Kidney tubule cell (primary cell): ENCODE measurements at regions not wholly inside any gene's neighbourhood (a gene's known extent, or its start where the extent isn't known, plus 50 kb on each side); places are given as distances from the start of the nearest gene placed in this dataset.
"Not testable (repeated sequence)": the region's sequence is repeated elsewhere in the genome, so short reads cannot be mapped to it uniquely, and the experiment has no call there.

Experiments
- DNase-seq: peaks from one replicate; pipeline ENCODE4 v3.0.0-alpha.2; 2018; ENCODE audit warnings: low spot score

DNA sequence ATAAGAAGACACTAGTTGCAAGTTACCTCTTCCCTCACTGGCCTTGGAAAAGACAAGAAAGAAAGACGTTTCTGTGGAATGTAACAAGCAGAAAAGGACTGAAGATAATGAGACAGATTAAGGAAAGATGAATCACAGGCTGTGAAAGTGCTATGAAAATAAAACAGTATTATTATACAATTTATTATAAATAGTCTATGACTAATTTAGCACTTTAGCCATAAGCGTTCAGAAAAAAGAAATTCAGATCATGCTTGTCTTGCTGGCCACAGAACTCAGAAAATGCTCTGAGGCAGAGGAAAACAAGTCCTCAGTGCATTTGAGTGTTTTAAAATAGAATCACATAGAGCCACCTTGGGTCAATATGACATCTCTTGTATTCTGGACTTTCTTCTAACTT, 174.8 kb upstream of the NBPF9 start:
- DNase-seq = not testable (repeated sequence)

DNA sequence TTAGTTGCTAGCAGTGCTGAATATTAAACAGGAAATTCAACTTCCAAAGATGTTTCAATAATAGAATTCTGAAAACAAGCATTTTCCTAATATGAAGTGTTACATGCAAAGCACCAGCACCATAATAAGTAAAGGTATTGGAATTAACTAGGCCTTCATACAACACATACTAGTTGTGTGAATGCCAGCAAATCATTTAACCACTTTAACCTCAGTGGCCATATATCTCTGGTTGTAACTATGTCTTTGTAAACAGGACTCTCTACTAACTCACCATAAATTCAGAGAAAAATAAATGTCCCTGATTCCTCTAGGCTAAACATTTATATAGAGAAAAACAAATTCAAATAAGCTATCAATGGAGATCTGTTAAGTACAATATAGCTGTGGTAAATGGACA, 175.7 kb upstream of the NBPF9 start:
- not testable (repeated sequence) for DNase-seq

GRCh38 chr1:149279512-149279911, 176.2 kb upstream of the NBPF9 start:
- not testable (repeated sequence) for DNase-seq

GRCh38 chr1:149284773-149285172, 181.4 kb upstream of the NBPF9 start:
- DNase-seq = not testable (repeated sequence)

DNA sequence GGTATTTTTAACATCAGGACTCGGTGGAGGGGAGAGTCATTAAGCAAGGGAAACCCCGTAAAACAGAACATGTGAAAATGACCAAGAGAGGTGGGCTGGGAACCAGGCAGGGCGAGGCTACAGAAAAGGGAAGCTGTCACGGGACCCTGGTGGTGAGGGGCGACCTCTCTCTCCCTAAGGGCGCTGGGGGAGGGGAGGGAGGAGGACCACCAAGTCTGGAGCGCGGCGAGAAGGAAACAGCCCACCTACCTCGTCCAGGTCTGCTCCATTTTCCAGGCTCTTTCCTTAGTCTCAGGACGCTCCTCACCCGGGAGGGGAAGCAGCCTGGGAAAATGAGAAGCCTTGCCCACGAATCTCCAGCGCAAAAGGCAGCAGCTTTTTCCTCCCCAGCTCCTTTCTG, 181.9 kb upstream of the NBPF9 start:
- DNase-seq = not testable (repeated sequence)

GRCh38 chr1:149285638-149286037, 182.3 kb upstream of the NBPF9 start:
- not testable (repeated sequence) for DNase-seq

- DNase-seq = not testable (repeated sequence)
Observed at GRCh38 chr1:149288580-149288979, 185.2 kb upstream of the NBPF9 start.

DNA sequence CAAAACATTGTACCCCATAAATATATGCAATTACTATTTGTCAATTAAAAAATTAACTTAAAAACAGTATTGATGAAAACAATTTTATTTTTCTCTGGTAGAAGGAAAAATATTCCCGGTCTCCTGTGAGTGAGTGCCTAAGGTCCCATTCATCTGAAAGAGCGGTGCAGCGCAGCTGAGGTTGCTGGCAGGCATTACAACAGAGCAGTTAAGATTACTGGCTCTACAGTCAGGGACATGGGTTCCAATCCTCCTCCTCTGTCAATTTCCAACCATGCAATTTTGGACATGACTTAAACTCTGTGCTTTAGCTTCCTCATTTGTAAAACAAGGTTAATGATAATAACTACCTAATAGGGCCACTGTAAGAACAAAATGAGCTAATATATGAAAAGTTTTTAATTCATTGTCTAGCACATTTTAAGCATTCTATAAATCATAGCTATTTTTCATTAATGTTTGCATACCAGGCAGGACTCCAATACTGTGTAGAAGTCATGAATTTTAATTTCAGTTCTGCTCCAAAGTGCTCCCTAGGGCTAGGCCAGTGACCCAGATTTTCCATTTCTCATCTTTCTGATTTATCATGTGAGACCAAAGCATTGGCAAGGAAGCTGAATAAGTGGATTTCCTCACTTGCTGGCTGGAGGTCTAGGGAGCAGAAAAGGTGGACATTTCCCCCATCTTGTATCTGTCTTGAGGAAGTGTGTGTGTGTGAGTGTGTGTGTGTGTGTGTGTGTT, 174.2 kb upstream of the NBPF19 start:
- DNase-seq = not testable (repeated sequence)

GRCh38 chr1:149301282-149301681, 173.6 kb upstream of the NBPF19 start:
- DNase-seq = not testable (repeated sequence)

DNA sequence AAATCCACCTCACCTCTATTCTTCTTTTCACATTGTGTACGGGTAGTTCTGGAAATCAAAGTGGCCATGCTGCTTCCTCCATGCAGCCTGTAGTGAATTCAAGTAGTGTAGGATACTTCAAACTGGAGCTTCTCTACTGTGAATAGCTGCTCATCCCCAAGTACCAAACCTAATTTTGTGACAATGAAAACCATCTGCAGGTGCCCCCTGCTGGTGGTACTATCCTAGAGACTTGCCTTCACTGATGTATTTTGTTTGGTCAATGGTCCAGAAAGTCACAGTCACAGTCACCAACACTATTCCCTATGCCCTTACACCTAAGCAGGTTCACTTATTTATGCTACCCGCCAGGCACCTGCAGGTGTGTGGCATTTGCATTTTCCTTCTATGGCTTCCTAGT, 170.0 kb upstream of the NBPF19 start:
- not testable (repeated sequence) for DNase-seq

GRCh38 chr1:149307640-149308039, 167.2 kb upstream of the NBPF19 start:
- not testable (repeated sequence) for DNase-seq

DNA sequence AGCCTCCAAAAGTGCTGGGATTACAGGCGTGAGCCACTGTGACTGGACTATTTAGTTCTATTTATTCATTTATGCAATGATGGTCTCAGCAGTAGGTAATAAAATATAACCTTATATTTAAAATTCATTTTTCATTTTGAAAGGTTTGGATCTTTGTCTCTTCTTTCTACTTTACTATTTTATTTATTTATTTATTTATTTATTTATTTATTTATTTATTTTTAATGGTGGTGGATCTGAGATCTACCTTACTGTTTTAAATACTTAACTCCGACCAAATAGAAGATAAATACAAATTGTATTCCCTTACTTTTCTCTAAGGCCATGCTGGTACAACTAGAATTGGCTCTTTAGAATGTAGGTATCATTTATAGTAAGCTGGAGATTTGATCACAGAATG, 159.9 kb upstream of the NBPF19 start:
- DNase-seq = not testable (repeated sequence)

DNA sequence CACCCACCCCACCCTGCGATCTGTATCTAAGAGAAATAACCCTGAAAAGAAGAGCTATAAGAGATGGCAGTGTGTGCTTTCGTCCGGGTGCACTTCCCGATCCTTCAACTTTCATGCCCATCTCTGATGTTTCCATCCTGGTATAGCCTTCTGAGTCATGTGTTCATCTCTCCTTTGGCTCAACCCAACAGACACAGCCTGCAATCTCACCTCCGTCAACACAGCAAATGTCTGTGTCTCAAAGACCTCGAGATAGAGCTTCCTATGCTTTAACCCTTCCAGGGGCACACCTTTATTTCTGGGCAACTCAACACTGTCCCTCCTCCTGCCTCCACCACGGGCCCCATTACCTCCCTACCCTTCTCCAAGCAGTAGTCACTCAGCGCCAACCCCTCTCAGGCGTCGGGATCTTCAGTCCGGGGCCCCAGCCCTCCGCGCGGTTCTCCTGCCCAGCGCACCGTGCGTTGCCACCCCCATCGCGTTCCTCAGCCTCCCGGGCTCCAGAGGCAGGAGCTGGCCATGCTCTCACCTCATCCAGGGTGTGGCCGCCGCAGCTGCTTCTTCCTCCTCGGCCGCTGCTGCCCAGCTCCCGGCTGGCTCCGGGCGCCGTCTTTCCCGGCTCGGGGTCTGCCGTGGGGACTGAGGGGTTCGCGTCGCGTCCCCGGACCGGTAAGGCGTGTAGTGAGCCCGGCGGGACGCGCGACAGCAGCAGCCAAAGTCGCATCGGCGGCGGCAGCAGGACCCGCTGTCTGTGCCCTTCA, 153.7 kb upstream of the NBPF19 start:
- not testable (repeated sequence) for DNase-seq

DNA sequence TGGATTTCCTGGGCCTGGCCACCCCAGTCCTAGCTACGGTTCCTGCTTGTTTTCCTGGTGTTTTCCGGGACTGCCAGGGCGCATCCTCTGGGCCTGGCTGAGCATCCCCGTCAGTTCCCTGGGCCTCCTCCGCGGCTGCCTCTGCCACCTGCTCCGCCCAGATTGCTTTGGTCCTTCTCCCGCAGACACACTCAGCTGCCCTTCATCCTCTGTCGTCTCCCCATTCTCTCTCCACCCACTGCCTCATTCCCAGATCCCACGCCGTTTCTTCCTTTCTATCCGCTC, 153.2 kb upstream of the NBPF19 start:
- not testable (repeated sequence) for DNase-seq

GRCh38 chr1:149330081-149330335, 144.8 kb upstream of the NBPF19 start:
- DNase-seq = not testable (repeated sequence)

DNA sequence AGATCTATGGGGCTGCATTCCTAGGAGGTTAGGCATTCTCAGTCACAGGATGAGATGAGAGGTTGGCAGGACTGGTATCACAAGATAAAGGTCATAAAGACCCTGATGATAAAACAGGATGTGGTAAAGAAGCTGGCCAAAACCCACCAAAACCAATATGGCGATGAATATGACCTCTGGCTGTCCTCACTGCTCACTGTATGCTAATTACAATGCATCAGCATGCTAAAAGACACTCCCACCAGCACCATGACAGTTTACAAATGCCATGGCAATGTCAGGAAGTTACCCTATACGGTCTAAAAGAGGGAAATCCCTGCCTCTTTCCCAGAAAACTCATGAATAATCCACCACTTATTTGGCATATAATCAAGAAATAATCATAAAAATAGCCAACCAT, 138.8 kb upstream of the NBPF19 start:
- not testable (repeated sequence) for DNase-seq

- not testable (repeated sequence) for DNase-seq
Observed at GRCh38 chr1:149338221-149338691, 136.6 kb upstream of the NBPF19 start.

- DNase-seq = not testable (repeated sequence)
Observed at GRCh38 chr1:149338698-149339097, 136.1 kb upstream of the NBPF19 start.

- DNase-seq = not testable (repeated sequence)
Observed at GRCh38 chr1:149349448-149349847, 125.4 kb upstream of the NBPF19 start.

DNA sequence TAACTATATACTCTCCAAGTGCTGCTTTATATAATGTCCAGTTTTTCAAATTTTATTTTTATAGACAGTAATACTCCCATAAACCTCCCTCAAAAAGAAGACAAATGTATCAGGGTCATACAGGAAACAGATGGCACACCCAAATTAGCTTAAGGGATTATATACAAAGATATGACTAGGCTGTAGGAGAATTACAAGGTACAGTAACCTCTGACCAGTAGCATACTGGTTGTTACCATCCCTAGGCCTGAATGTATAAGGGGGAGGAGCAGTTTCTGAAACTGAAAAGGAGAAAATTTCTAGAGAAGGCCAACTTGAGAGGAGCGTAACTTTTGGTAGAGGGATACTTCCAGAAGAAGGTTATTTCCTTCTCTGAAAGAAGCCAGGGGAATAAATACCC, 122.6 kb upstream of the NBPF19 start:
- not testable (repeated sequence) for DNase-seq

DNA sequence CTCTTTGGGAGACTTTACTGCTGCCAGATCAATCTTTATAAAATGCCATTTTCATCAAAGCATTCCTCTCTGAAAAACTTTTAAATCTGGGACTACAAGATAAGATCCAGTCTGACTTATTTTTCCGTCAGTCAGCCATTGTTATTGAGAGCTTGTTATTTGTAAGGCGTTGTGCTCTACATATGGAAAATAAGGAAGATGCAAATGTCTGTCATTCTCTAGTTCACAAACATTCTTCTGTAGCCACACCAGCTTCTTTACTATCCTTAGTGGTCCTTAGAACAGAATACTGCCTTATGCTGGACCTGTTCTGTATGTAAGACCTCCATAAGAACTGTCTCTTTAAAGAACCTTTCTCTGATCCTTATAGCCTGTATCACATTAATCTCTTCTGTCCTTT, 120.3 kb upstream of the NBPF19 start:
- DNase-seq = not testable (repeated sequence)

DNA sequence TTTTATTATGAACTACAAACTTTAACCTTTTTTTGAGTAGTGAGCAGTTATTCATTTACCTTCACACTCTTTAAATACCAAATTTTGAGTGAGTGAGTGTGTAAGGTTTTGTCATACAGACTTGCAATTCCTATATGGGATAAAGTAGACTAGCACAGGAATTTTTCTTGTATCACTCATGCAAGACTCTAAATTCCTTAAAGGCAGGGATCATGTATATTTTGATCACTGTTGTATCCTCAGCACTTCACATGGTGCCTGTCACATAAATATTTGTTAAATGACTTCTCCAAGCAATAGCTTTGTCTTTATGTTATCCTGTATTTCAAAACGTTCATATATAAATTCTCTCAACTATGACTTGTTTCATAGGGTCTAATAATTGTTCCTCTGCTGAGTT, 119.1 kb upstream of the NBPF19 start:
- DNase-seq = not testable (repeated sequence)

DNA sequence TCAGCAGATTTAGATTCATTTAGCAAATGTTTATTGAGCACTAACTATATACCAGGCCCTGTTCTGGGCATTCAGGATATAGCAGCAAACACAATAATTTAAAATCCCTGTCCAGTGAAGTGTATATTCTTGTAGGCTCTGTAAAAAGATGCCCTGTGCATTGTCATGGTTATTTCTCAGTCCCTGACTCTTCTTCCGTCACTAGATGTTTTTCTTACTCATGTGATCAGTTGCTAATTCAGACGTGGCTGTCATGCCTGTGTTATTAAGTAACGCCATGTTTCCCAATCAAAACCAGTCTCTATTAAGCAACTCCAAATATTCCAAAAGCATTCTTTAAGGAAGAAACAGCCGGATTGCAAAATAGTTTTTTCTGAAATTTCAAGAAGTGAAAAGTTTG, 118.7 kb upstream of the NBPF19 start:
- DNase-seq = not testable (repeated sequence)

DNA sequence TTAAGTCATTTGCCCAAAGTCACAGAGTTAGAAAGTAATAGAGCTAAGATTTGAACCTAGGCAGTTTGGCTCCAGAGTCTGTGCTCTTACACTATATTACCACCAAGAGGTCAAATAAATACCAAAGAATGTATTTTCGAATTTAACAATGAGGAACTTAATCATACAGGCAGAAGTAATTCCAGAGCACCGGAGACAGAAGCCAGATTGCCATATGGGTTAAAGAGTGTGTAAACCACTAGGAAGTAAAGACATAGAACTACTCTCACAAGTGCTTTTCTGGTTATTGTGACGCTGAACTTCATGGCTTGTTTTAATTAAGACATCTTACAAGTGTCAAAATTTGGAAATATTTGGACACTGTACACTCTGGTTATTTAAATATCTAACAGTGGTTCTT, 114.5 kb upstream of the NBPF19 start:
- DNase-seq = not testable (repeated sequence)
